GM23338 (cell line): ENCODE measurements at regions not wholly inside any gene's neighbourhood (a gene's known extent, or its start where the extent isn't known, plus 50 kb on each side); places are given as distances from the start of the nearest gene placed in this dataset.

Experiments
- ATAC-seq: fragments of 200-7000 bp; cut with Tn5 transposase; 3 replicates; pipeline ENCODE4 v1.9.1; 2020
- DNase-seq: peaks from one replicate; pipeline ENCODE4 v3.0.0-alpha.2; 2015; ENCODE audit warnings: low spot score
- H2AFZ ChIP-seq: fragments of 200-600 bp; sonication (generic); 2 replicates; pipeline ENCODE4 v1.8.0; 2016; ENCODE audit warnings: antibody characterized with exemption, mild to moderate bottlenecking, moderate library complexity
- H3F3A ChIP-seq: fragments of 200-600 bp; sonication (generic); replicated peaks from 2 replicates; pipeline ENCODE4 v1.8.0; 2017; ENCODE audit warnings: antibody characterized with exemption, mixed run types, low read depth
- H3K27ac ChIP-seq: fragments of 200-600 bp; sonication (generic); 2 replicates; pipeline ENCODE4 v1.6.1; 2016; ENCODE audit warnings: low read depth
- H3K27me3 ChIP-seq: fragments of 200-600 bp; sonication (generic); 2 replicates; pipeline ENCODE4 v1.8.0; 2016; ENCODE audit warnings: mild to moderate bottlenecking, mixed run types, moderate library complexity; ENCODE audit not compliant: insufficient read depth
- H3K36me3 ChIP-seq: fragments of 200-600 bp; sonication (generic); 2 replicates; pipeline ENCODE4 v1.8.0; 2016; ENCODE audit warnings: mild to moderate bottlenecking; ENCODE audit not compliant: insufficient read depth
- H3K4me1 ChIP-seq: fragments of 200-600 bp; sonication (generic); 2 replicates; pipeline ENCODE4 v1.8.0; 2016; ENCODE audit warnings: mild to moderate bottlenecking, moderate library complexity; ENCODE audit not compliant: insufficient read depth
- H3K4me2 ChIP-seq: fragments of 200-600 bp; sonication (generic); 2 replicates; pipeline ENCODE4 v1.7.1; 2017; ENCODE audit warnings: mixed run types
- H3K4me3 ChIP-seq: fragments of 200-600 bp; sonication (generic); 2 replicates; pipeline ENCODE4 v1.6.1; 2016; ENCODE audit warnings: mixed run types
- H3K79me2 ChIP-seq: fragments of 200-600 bp; sonication (generic); replicated peaks from 2 replicates; pipeline ENCODE4 v1.8.0; 2017; ENCODE audit warnings: mild to moderate bottlenecking; ENCODE audit not compliant: insufficient read depth
- H3K9me2 ChIP-seq: fragments of 200-600 bp; sonication (generic); 2 replicates; pipeline ENCODE4 v1.8.0; 2017; ENCODE audit not compliant: insufficient read depth
- H4K20me1 ChIP-seq: fragments of 200-600 bp; sonication (generic); replicated peaks from 2 replicates; pipeline ENCODE4 v1.8.0; 2017; ENCODE audit warnings: mild to moderate bottlenecking; ENCODE audit not compliant: insufficient read depth
- H3K27ac Mint-ChIP-seq: 2 replicates; pipeline ENCODE4 v1.8.0; 2020; ENCODE audit warnings: inconsistent platforms, mild to moderate bottlenecking, moderate library complexity, mixed read lengths
- H3K27me3 Mint-ChIP-seq: 3 replicates; pipeline ENCODE4 v1.8.0; 2022; ENCODE audit warnings: low read depth, mild to moderate bottlenecking, moderate library complexity, mixed read lengths, inconsistent platforms; ENCODE audit not compliant: insufficient read depth, poor library complexity
- H3K36me3 Mint-ChIP-seq: 3 replicates; pipeline ENCODE4 v1.8.0; 2021; ENCODE audit warnings: low read depth, mild to moderate bottlenecking, inconsistent platforms, moderate library complexity, mixed read lengths
- H3K4me1 Mint-ChIP-seq: 3 replicates; pipeline ENCODE4 v1.8.0; 2020; ENCODE audit warnings: mild to moderate bottlenecking, inconsistent platforms, mixed read lengths
- H3K4me3 Mint-ChIP-seq: 3 replicates; pipeline ENCODE4 v1.8.0; 2021; ENCODE audit warnings: moderate library complexity, mild to moderate bottlenecking, inconsistent platforms, mixed read lengths
- H3K9me3 Mint-ChIP-seq: 3 replicates; pipeline ENCODE4 v1.8.0; 2020; ENCODE audit warnings: moderate library complexity, mild to moderate bottlenecking, inconsistent platforms, mixed read lengths
- EZH2phosphoT487 ChIP-seq: fragments of 200-600 bp; sonication (generic); IDR thresholded peaks from one replicate; pipeline ENCODE4 v1.8.1; 2018; ENCODE audit warnings: antibody characterized with exemption; ENCODE audit not compliant: unreplicated experiment
- POLR2AphosphoS5 ChIP-seq: IDR thresholded peaks from 2 replicates; pipeline ENCODE4 v1.6.1; 2016; ENCODE audit warnings: antibody characterized with exemption, low read depth
- ZNF114 ChIP-seq: fragments of 250-450 bp; sonication (Bioruptor Pico); IDR thresholded peaks from 2 replicates; pipeline ENCODE4 v1.5.0; 2020; ENCODE audit warnings: mild to moderate bottlenecking, moderate library complexity
- ZNF331 ChIP-seq: fragments of 250-450 bp; sonication (Bioruptor Pico); IDR thresholded peaks from 2 replicates; pipeline ENCODE4 v1.5.0; 2020; ENCODE audit warnings: low read depth, mild to moderate bottlenecking, moderate library complexity
- TF ChIP-seq, protein P1 (sequence below): fragments of 250-450 bp; sonication (Bioruptor Pico); IDR thresholded peaks from 2 replicates; pipeline ENCODE4 v1.5.0; 2020; ENCODE audit warnings: mild to moderate bottlenecking, moderate library complexity
- TF ChIP-seq, protein P2 (sequence below): IDR thresholded peaks from one replicate; pipeline ENCODE4 v1.6.1; 2018; ENCODE audit warnings: antibody characterized with exemption; ENCODE audit not compliant: unreplicated experiment

GRCh38 chr6:66289889-66290288 lies 582.9 kb upstream of the EYS start (continued):
- TF ChIP-seq ZNF114 (CRISPR knock-in tag) (no peak), EZH2phosphoT487 (no peak)
- TF ChIP-seq, protein P1, sequence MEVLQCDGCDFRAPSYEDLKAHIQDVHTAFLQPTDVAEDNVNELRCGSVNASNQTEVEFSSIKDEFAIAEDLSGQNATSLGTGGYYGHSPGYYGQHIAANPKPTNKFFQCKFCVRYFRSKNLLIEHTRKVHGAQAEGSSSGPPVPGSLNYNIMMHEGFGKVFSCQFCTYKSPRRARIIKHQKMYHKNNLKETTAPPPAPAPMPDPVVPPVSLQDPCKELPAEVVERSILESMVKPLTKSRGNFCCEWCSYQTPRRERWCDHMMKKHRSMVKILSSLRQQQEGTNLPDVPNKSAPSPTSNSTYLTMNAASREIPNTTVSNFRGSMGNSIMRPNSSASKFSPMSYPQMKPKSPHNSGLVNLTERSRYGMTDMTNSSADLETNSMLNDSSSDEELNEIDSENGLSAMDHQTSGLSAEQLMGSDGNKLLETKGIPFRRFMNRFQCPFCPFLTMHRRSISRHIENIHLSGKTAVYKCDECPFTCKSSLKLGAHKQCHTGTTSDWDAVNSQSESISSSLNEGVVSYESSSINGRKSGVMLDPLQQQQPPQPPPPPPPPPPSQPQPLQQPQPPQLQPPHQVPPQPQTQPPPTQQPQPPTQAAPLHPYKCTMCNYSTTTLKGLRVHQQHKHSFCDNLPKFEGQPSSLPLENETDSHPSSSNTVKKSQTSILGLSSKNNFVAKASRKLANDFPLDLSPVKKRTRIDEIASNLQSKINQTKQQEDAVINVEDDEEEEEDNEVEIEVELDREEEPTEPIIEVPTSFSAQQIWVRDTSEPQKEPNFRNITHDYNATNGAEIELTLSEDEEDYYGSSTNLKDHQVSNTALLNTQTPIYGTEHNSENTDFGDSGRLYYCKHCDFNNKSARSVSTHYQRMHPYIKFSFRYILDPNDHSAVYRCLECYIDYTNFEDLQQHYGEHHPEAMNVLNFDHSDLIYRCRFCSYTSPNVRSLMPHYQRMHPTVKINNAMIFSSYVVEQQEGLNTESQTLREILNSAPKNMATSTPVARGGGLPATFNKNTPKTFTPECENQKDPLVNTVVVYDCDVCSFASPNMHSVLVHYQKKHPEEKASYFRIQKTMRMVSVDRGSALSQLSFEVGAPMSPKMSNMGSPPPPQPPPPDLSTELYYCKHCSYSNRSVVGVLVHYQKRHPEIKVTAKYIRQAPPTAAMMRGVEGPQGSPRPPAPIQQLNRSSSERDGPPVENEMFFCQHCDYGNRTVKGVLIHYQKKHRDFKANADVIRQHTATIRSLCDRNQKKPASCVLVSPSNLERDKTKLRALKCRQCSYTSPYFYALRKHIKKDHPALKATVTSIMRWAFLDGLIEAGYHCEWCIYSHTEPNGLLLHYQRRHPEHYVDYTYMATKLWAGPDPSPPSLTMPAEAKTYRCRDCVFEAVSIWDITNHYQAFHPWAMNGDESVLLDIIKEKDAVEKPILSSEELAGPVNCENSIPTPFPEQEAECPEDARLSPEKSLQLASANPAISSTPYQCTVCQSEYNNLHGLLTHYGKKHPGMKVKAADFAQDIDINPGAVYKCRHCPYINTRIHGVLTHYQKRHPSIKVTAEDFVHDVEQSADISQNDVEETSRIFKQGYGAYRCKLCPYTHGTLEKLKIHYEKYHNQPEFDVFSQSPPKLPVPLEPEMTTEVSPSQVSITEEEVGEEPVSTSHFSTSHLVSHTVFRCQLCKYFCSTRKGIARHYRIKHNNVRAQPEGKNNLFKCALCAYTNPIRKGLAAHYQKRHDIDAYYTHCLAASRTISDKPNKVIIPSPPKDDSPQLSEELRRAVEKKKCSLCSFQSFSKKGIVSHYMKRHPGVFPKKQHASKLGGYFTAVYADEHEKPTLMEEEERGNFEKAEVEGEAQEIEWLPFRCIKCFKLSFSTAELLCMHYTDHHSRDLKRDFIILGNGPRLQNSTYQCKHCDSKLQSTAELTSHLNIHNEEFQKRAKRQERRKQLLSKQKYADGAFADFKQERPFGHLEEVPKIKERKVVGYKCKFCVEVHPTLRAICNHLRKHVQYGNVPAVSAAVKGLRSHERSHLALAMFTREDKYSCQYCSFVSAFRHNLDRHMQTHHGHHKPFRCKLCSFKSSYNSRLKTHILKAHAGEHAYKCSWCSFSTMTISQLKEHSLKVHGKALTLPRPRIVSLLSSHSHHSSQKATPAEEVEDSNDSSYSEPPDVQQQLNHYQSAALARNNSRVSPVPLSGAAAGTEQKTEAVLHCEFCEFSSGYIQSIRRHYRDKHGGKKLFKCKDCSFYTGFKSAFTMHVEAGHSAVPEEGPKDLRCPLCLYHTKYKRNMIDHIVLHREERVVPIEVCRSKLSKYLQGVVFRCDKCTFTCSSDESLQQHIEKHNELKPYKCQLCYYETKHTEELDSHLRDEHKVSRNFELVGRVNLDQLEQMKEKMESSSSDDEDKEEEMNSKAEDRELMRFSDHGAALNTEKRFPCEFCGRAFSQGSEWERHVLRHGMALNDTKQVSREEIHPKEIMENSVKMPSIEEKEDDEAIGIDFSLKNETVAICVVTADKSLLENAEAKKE (CRISPR knock-in tag) = no peak

GRCh38 chr6:66278115-66278514 lies 571.1 kb upstream of the EYS start:
- H3K27me3 Mint-ChIP-seq = peaks cover 1% of the 10 kb centered on the region
- peaks cover 12% of the 10 kb centered on the region; the same call in 2 of the 3 replicates for H3K9me3 Mint-ChIP-seq
- TF ChIP-seq ZNF331 (CRISPR knock-in tag) = no peak
- TF ChIP-seq POLR2AphosphoS5 = no peak
- TF ChIP-seq, protein P1 (CRISPR knock-in tag) = no peak
- no peak for TF ChIP-seq EZH2phosphoT487
- TF ChIP-seq, protein P2, sequence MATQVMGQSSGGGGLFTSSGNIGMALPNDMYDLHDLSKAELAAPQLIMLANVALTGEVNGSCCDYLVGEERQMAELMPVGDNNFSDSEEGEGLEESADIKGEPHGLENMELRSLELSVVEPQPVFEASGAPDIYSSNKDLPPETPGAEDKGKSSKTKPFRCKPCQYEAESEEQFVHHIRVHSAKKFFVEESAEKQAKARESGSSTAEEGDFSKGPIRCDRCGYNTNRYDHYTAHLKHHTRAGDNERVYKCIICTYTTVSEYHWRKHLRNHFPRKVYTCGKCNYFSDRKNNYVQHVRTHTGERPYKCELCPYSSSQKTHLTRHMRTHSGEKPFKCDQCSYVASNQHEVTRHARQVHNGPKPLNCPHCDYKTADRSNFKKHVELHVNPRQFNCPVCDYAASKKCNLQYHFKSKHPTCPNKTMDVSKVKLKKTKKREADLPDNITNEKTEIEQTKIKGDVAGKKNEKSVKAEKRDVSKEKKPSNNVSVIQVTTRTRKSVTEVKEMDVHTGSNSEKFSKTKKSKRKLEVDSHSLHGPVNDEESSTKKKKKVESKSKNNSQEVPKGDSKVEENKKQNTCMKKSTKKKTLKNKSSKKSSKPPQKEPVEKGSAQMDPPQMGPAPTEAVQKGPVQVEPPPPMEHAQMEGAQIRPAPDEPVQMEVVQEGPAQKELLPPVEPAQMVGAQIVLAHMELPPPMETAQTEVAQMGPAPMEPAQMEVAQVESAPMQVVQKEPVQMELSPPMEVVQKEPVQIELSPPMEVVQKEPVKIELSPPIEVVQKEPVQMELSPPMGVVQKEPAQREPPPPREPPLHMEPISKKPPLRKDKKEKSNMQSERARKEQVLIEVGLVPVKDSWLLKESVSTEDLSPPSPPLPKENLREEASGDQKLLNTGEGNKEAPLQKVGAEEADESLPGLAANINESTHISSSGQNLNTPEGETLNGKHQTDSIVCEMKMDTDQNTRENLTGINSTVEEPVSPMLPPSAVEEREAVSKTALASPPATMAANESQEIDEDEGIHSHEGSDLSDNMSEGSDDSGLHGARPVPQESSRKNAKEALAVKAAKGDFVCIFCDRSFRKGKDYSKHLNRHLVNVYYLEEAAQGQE = no peak

More at GRCh38 chr6:66278115-66278514, 571.1 kb upstream of the EYS start:
- Histone ChIP-seq H3K27me3 (no peaks in the 10 kb centered on the region), H4K20me1 (no peaks in the 10 kb centered on the region), H3K79me2 (no peaks in the 10 kb centered on the region), H3K4me1 (no peaks in the 10 kb centered on the region), H3K9me2 (peaks cover 4% of the 10 kb centered on the region; the same call in 1 of the 2 replicates), H3K4me2 (no peak overlapping the region), H3K36me3 (no peaks in the 10 kb centered on the region), H2AFZ (no peak overlapping the region), H3F3A (no peaks in the 10 kb centered on the region), H3K4me3 (no peak overlapping the region), H3K27ac (no peak overlapping the region)
- DNase-seq (no peak), ATAC-seq (no peak)
- Mint-ChIP-seq H3K4me3 (no peak overlapping the region), H3K36me3 (0 out of 3 replicates have a peak, but pooled peaks cover 2% of the 10 kb centered on the region), H3K4me1 (no peaks in the 10 kb centered on the region), H3K27ac (no peak overlapping the region)
